GM12865 (cell line): ENCODE measurements at regions not wholly inside any gene's neighbourhood (a gene's known extent, or its start where the extent isn't known, plus 50 kb on each side); places are given as distances from the start of the nearest gene placed in this dataset.

ENCODE experiments used
- DNase-seq: peaks from one replicate; pipeline ENCODE4 v3.0.0; 2010; ENCODE audit warnings: low read depth
- H3K4me3 ChIP-seq: 2 replicates; pipeline ENCODE4 v1.5.1; 2011; ENCODE audit warnings: mild to moderate bottlenecking, low read depth, low read length, control low read depth
- CTCF ChIP-seq: IDR thresholded peaks from 2 replicates; pipeline ENCODE4 v1.5.1; 2011; ENCODE audit warnings: low read length, control low read depth, low read depth, inconsistent platforms; ENCODE audit not compliant: insufficient read depth; ENCODE audit errors: missing control alignments

- DNase-seq, result no peak
- no peak for TF ChIP-seq CTCF
These were observed 83.6 kb downstream of the SPRING1 start for GRCh38 chr12:116654226-116654743.

GRCh38 chr12:116651089-116651488, 86.8 kb downstream of the SPRING1 start:
- no peak for TF ChIP-seq CTCF
- DNase-seq, result no peak
- no peak overlapping the region for H3K4me3 ChIP-seq

More at GRCh38 chr12:116654226-116654743, 83.6 kb downstream of the SPRING1 start:
- no peak overlapping the region for H3K4me3 ChIP-seq

GRCh38 chr12:116650585-116651087, 87.2 kb downstream of the SPRING1 start:
- no peak for TF ChIP-seq CTCF
- no peak for DNase-seq
- H3K4me3 ChIP-seq, result no peak overlapping the region

GRCh38 chr12:116650062-116650461, 87.8 kb downstream of the SPRING1 start:
- H3K4me3 ChIP-seq, result no peak overlapping the region
- no peak for TF ChIP-seq CTCF
- no peak for DNase-seq

GRCh38 chr12:116647813-116648212, 88.6 kb downstream of the MAP1LC3B2 start:
- no peak for TF ChIP-seq CTCF
- H3K4me3 ChIP-seq, result no peak overlapping the region
- no peak for DNase-seq

GRCh38 chr12:116646901-116647300, 87.7 kb downstream of the MAP1LC3B2 start:
- H3K4me3 ChIP-seq, result no peak overlapping the region
- DNase-seq, result no peak
- TF ChIP-seq CTCF, result no peak

- DNase-seq, result no peak
- no peak for TF ChIP-seq CTCF
- H3K4me3 ChIP-seq, result no peak overlapping the region
These were observed 85.6 kb downstream of the MAP1LC3B2 start for GRCh38 chr12:116644806-116645205.
